ENCODE measurements at regions not wholly inside any gene's neighbourhood (a gene's known extent, or its start where the extent isn't known, plus 50 kb on each side); places are given as distances from the start of the nearest gene placed in this dataset.

GRCh38 chr3:72563690-72564370 is 284.4 kb downstream of the SHQ1 start:
- no peak for DNase-seq

DNA sequence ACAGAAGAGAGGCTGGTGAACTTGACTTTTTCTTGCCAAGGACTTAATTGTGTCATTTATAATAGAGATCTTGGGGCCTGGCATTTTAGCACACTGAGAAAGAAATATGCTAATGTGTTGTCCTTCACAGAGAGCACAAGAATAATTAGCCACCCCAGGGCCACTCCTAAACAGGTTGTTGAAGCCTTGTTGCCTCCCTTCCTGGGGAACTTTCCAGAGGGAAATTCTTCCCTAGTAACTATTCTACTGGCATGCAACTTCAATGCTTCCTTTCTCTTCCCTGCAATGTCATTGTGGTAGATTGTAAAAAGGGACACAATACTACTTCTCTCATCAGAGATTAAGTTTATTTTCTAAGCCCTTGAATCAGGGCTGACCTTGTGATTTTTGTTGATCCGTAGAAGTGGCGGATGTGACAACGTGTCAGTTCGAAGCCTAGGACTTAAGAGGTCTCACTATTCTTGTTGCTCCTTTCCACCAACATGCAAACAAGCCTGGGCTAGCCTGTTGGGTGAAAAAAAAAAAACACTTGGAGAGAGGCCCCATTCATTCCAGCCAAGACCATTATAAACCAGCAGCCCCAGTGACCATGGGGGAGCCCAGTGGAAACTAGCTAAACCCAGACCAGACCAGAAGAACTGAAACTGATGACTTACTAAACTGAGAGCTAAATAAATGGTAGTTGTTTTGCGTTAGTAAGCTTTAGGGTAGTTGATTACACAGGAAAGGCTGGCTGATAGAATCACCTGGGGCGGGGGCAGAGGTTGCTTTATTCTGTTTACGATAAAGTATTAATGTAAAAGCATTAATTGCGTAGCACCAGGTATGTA is 287.2 kb downstream of the SHQ1 start:
- DNase-seq: no peak

- no peak for DNase-seq
These were observed 288.9 kb downstream of the SHQ1 start for GRCh38 chr3:72559385-72559784.

- DNase-seq: no peak
These were observed 290.2 kb downstream of the SHQ1 start for GRCh38 chr3:72558001-72558400.

GRCh38 chr3:72555714-72556113 is 292.5 kb downstream of the SHQ1 start:
- DNase-seq: no peak

GRCh38 chr3:72554689-72555088 is 293.6 kb downstream of the SHQ1 start:
- no peak for DNase-seq

- DNase-seq: no peak
These were observed 294.9 kb downstream of the SHQ1 start for GRCh38 chr3:72553298-72553697.

- no peak for DNase-seq
These were observed 297.5 kb downstream of the SHQ1 start for GRCh38 chr3:72550582-72551262.

DNA sequence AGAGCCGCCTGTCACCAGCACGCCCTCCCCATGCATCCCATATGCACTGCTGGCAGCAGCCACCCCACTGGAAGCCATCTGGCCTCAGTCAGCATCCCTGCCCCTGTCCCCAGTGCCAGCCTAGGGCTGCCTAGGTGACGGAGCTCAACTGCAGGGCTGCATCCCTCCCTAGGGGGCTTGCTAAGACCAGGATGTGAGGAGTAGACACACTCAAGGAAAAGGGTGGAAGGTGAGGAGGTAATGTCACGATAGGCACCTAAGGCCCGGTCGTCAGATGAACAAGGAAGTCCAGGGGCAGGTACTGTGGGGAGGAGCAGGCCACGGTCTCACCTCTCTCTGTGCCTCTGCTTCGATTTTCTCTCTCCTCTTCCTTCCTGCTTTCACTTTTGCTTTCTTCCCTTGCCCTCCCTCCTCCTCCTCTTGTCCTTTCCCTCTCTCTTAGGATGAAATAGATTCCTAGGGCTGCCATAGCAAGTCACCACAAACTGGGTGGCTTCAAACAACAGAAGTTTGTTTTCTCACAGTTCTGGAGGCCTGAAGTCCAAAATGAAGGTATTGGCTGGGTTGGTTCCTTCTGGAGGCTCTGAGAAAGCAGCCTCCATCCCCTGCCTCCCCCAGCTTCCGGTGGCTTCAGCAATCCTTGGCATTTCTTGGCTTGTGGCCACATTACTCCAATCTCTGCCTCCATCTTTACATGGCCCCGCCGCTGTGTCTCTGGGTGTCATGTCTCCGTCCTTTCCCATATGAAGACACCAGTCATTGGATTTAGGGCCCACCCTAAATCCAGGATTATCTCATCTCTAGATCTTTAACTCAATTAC is 298.3 kb downstream of the SHQ1 start:
- DNase-seq: no peak

DNA sequence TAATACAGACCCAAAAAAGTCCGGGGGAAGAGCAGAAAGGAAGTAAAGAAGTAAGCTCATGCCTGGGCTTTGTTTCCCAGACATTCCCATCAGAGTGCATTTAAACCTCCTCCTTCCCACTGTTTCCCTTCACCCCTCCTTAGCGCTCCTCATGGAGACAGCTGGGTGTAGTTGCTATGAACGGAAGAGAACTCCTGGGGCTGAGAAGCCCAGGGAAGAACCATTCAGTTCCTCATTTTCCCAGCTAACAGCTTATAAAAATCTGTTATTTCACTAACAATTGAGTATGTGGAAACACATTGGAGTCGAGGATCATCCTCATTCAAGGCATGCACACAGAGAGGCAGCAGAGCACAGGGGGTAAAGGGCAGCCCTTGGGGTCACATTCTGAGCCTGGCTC is 299.3 kb downstream of the SHQ1 start:
- no peak for DNase-seq

GRCh38 chr3:72548461-72548860 is 299.8 kb downstream of the SHQ1 start:
- no peak for DNase-seq

DNA sequence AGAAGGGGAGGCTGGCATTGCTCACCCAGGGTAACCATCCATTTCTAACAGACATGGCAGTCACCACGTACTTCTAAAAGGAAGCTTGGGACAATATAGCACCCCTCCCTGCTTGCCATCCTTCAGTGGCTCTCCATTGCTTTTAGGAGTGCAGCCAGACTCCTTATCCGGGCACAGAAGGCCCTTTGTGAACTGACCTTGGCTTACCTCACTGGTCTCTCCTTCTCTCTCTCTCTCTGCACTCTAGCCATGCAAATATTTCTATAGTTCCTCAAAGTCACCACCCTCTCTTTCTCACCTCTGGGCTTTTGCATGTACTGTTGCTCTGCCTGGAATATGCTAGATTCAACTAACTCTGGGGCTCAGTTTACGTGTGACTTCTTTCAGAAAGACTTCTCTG is 301.1 kb downstream of the SHQ1 start:
- DNase-seq: no peak

GRCh38 chr3:72544239-72544638 is 304.0 kb downstream of the SHQ1 start:
- no peak for DNase-seq

DNA sequence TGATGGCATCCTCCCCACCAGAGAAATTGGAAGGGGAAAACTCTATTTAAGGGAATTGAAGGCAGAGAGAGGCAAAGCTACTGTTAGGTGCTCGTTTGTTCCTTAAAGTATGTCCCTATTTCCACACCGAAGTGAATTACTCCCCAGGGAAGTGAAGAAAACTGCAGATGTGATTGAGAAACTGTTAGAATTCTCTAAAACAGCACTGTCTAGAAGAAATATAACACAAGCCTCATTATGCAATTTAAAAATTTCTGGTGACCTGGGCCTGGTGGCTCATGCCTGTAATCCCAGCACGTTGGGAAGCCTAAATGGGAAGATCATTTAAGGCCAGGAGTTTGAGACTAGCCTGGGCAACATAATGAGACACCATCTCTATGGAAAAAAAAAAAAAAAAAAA is 305.0 kb downstream of the SHQ1 start:
- DNase-seq: no peak

- DNase-seq: no peak
These were observed 305.5 kb downstream of the SHQ1 start for GRCh38 chr3:72542781-72543180.

DNA sequence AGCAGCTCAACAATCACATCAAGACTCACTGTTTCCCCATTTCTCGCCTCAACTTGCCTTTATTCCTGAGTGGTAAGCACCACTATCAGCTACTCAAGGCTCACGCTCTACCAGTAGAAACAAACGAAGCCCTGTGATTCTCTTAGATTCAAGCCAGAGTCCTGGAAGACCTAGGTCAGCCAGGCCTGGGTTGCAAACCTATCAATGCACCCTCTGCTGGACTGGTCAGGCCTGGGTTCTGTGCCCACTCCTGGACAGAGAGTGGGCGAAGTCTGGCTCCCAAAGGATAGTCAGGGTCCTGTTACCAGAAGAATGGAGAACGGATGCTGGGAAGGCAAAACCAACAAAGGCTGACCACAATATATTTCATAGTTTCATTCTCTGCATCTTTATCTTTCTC is 308.4 kb downstream of the SHQ1 start:
- no peak for DNase-seq

DNA sequence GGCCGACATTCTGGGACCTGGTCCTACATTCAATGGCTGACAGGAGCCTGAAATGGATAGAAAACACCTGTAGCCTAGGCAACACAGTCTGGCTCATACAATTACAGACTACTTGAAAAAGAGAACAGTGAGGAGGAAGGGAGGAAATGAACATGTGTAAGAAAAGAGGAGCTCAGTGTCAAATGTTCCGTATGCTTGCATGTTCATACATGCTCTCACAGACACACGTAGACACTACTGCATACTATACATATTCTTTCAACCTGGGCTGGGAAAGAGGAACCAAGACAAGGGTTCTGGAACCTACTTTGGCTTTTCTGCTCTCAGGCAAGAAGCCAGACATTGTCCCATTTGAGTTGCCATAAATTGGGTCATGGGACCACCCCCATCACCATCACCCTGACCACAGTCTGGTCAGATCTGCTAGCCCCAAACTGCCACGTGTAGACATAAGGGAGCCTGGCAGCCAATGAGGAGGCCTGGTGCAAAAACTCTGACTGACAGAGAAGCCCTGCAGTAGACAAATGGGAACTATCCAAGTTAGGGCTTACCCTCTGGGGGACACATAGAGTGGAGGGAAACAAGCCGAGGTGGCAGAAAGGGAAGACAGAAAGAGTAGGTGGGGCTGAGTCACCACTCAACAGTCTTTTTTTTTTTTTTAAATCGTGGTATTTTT is 310.0 kb downstream of the SHQ1 start:
- no peak for DNase-seq

DNA sequence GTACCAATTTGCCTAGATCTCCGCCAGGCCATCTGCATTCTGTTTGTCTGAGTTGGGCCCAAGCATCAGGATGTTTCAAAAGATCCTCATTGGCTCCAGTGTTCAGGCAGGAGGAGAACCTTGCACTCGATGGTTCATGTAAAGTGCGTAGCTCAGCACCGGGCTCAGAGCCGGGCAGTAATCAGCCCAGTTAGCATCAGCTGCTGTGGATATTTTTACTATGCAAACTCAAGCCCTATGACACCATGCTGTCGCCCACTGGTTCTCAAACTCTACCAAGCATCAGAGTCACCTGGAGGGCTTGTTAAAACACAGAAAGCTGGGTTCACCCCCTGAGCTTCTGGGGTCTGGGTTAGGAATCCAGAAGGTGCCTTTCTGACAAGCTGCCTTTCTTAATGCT is 310.8 kb downstream of the SHQ1 start:
- DNase-seq: no peak

DNA sequence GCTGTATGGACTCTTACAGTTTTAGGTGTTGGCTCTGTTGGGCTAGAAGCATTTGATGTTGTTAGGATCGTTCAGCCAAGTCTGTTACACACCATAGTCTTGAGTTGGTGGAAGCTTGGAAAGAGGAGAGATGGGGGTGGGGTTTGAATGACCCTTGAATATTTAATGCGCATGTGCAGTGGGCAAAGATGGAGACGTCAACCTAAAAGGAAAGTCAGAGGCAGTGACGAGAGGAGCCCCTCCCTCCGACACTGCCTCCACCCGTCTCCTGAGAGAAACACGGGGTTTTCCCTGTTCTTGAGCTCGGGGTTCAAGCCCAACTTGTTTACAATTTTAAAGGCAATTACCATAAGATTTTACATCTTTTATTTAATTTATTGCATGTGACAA is 311.4 kb downstream of the SHQ1 start:
- DNase-seq: no peak

GRCh38 chr3:72536206-72536877 is 311.9 kb downstream of the SHQ1 start:
- DNase-seq: no peak

DNA sequence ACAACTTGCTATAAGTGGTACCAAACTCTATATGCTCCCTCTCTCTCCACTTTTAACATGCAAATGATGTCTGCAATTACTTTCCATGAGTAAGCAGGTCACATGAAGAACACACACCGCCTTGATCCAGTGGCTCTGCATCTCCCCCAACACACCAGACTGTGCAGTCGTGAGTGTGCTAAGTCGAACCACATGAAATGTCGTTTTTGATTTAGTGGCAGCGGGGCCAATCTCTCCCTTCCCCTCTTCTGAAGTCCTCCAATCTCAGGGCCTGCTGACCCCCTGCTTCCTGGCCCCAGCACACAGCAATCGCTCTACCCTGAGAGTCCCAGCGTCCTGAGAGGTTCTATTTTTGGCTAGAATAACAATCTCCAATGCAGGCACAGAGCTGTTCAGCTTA is 312.5 kb downstream of the SHQ1 start:
- no peak for DNase-seq
